ENCODE measurements at regions not wholly inside any gene's neighbourhood (a gene's known extent, or its start where the extent isn't known, plus 50 kb on each side); places are given as distances from the start of the nearest gene placed in this dataset.

DNA sequence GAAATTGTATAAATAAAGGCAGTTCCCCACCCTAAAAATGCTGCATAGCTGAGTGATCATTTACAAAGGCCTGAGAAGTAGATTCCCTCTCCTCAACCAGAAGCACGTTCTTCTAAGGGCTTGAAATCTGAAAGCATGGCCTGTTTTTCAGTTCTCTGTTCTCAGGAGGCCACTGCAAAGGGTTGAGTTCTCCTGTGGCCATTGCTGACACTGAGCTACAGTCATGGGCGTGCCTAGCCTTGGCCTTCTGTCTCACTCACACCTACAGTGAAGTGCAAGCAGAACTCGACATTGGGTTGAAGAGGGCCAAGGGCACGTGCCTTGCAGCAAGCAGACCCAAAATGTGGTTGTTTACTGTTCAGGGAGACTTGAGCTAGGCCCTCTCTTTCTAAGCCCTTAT is 276.6 kb upstream of the VLDLR start:
- DNase-seq (ENCODE audit: low read depth in 4 of 4, low spot score in 2 of 4) = no peak

DNA sequence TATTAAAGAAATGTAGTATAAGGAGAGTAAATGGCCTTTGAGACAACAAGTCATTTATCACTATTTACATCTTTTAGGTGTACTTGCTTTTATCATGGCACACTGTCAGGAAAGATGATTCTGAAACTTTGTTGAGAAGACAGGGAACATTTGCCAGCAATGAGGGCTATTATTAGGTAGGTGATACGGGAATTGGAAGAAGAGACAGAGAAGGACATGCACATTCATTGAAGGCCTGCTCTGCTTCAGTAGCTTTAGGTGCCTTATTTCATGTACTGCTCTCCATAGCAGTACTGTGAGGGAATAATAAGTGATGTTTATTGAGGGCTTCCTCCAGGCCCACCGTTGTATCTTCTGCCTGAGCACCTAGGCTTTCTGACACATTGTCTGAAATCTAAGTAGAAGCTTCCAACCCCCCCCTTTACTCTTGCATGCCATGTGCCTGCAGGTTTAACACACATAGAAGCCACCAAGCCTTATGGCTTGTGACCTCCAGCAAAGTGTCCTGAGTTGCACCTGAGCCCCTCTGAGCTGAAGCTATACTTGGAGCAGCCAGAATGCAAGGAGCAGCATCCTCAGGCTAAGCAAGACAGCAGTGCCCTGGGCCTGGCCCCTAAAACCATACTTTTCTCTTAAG is 275.2 kb upstream of the VLDLR start:
- no peak for DNase-seq (ENCODE audit: low read depth in 4 of 4, low spot score in 2 of 4)

DNA sequence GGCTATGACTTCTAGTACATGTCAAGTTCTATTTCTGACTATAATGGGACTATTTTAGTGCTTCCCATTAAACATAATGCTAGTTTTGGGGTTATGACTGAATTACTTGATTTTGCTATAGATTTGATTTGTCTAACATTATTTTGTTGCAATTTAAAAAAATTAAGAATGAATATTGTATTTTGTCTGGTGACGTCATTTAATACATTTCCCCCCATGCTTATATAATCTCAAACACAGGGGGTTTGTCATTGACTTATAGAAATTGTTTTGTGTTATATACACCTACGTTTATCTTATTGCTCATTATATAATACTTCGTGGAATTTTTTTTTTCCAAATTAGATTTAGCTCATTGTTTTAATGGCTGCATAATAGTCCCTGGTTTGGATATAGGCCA is 270.3 kb upstream of the VLDLR start:
- DNase-seq (ENCODE audit: low read depth in 4 of 4, low spot score in 2 of 4) = no peak

DNA sequence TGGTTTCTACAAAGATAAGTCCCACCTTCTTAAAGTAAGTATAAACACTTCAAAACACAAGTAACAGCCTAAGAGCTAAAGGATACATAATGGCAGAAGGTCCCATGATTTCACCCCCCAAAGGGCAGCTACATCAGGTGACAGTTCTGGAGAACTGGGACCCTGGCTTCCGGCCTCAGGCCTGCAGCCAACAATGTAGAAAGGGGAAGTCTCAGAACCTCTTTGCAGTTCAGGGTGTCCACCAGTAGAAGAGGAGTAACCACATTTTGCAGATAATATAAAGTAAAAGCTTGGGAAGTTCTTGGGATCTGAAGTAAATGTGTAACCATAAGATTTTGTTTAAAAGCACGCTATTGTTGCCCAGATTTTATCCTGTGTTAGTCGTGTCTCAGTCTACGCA is 267.4 kb upstream of the VLDLR start:
- DNase-seq (ENCODE audit: low read depth in 4 of 4, low spot score in 2 of 4) = no peak

DNA sequence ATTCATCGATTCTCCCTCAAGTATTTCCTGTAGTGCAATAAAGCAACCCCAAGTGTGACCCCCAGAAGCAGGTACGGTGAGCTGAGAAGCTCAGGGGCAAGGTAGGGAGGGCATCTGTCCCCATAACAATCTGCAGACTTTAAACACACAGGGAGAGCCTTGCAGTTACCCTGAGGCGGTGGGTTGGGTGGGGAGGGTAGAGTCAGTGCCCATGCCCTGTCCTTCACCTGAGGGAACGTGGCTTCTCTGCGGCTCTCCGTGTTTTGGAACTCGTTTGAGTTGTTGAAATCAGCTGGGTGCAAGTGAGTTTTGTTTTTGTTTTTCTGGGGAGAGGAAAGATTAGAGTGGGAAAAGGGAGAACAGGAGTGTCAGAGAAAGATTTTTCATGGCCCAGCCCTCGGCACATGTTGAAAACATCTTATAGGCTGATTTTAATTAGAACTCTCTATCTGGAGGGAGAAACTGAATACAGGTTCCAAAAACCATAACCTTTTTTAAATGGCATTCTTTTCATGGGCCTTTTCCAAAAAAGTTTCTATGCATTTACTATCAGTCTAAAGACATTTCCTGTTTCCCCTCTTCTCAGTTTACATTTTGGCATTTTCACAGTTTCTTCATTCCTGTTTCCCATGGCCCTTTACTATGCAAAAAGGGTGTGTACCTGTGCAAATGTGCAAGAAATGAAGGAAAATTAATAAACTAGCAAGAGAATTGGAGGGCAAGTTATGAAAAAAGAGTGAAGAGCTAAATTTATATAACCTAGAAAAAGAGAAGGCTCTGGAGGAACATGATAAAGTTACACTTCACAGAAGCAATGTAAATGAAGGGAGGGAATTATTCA is 266.5 kb upstream of the VLDLR start:
- DNase-seq (ENCODE audit: low read depth in 4 of 4, low spot score in 2 of 4) = no peak

DNA sequence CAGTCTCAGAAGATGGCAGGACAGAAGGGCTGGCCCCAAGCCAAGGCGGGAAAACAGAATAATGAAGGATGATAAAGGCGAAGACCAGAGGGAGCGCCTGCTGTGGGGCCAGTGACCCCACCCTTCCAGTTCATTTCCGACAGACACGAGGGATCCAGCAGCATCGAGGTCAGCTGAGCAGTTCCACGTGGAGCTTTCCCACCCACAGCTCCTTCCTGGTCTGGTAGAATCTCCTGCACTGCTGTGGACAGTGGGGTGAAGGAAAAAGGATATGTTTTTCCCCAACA is 265.9 kb upstream of the VLDLR start:
- DNase-seq (ENCODE audit: low read depth in 4 of 4, low spot score in 2 of 4) = no peak

DNA sequence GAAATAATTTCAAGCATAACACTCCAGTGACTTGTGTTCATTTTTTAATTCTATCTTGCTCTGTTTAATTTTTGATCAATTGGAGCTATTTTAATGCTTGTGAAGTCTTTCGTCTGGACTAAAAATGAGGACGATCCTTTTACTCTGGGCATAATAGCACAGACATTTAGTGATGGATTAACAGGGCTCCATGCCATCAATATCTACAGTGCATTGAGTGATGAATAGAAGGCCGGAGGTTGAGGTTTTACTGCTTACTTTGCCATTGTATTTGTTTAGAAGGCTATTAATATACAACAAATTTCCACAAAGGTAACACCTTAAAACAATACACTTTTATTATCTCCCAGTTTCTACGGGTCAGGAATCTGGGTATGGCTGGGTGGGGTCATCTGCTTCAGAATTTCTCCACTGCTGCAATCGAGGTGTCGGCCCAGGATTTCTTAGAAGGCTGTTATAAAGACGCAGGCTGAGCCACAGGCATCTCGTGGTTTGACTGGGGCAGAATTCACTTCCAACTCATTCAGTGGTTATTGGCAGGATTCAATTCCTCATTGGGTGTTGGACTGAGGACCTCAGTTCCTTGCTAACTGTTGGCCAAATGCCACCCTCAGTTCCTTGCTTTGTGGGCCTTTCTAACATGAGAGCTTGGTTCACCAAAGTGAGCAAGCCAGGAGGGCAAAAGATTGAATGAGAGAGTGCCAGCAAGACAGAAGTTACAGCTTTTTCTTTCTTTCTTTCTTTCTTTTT is 265.4 kb upstream of the VLDLR start:
- DNase-seq (ENCODE audit: low read depth in 4 of 4, low spot score in 2 of 4) = no peak

DNA sequence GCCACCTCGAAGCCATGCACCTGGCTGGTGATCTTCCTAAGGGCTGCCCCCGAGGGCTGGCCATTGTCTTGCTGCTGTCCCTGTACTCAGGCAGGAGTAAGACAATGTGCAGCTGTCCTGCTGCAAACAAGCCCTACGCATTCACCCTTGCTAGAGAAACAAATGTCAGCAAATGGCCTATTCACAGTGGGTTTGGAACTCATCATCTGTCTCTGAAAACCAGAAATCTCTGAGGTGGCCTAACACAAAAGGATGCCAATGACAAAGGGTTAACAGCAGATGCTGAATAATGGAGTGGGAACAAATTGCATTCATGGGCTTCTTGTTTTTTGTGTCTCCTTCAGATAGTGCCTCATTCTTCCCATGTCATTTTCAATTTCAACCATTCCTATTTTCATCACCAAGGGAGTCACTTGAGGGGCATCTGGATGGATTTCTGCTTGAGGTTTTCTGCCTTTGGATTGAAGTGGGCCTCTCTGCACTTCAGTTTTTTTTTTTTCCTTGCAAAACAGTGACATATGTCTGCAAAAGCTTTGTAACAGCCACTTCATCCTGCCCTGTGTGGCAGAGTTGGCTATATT is 261.6 kb upstream of the VLDLR start:
- DNase-seq (ENCODE audit: low read depth in 4 of 4, low spot score in 2 of 4) = no peak

DNA sequence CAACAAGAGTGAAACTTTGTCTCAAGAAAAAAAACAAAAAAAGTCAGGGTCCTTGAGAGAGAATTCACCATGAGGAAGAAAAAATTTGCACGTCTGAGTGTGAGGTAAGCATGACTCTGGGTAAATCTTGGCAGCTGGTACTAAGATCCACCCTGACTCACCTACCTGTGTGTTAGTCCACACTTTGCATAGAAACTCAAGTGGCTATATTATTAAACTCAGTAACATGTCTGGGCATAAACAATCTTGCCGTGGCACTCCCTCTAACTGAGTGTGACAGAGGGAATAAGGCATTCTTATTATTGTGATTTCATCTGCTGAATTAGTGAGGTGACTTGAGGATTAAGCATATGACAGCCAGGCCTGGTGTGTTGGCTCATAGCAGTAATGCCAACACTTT is 259.4 kb upstream of the VLDLR start:
- no peak for DNase-seq (ENCODE audit: low read depth in 4 of 4, low spot score in 2 of 4)

DNA sequence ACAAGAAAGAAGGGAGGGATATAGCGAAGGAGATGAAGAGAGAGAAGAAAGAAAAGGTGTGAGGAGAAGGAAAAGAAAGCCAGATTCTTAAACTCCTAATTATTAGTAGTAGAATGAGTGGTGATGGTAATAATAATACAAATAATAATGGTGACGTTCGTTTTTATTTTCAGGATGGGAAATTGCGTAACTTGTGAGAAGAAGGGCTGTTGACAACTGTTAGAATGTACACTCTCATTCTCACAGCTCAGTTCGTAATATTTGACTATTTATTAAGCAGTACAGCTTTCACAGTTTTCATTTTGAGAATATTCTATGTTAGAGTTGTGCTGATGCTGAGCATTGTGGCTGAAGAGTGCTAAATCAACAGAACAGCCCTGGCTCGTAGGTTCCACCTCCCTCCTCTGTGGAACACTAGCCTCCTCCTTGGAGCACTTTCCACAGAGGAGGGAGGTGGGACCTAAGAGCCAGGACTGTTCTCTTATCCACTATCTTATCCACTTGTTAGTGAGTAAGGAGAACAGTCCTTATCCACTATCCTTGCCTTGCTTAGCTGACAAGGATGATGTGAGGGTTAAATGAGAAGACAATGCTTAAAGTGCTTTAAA is 258.3 kb upstream of the VLDLR start:
- DNase-seq (ENCODE audit: low read depth in 4 of 4, low spot score in 2 of 4) = no peak

DNA sequence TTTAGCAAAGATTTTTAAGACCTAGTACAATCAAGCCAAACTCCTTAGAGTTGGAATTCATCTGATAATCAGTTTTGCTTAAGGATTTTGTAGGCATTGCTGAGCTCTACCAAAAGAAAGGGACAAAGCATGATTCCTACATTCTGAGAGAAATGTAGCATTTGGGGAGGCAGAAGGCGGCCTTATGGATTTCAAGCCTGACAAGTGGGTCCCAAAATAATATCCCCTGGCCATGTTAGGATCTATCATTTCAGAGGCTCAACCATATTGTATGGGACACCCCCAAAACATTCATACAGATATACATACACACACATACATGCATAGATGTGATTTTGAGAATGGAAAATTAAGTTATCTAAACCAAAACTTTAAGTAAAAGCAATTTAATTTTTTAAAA is 257.8 kb upstream of the VLDLR start:
- no peak for DNase-seq (ENCODE audit: low read depth in 4 of 4, low spot score in 2 of 4)

DNA sequence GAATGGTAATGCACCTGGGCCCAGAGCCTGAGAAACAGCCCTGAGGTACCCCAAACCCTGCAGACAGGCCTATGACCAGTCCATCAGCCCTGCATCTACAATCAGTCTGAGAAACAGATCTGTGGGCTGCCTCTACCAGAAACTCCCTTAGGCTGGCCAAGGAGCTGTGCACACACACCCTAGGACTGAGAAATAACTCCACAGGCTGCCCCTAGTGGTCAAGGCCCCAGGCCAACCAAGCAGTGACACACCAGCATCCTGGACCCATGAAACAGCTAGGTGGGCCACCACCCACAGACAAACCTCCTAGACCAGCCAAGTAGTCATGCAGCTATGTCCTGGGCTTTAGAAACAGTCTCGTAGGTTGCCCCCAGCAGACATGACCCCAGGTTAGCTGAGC is 253.6 kb upstream of the VLDLR start:
- DNase-seq (ENCODE audit: low read depth in 4 of 4, low spot score in 2 of 4) = no peak

DNA sequence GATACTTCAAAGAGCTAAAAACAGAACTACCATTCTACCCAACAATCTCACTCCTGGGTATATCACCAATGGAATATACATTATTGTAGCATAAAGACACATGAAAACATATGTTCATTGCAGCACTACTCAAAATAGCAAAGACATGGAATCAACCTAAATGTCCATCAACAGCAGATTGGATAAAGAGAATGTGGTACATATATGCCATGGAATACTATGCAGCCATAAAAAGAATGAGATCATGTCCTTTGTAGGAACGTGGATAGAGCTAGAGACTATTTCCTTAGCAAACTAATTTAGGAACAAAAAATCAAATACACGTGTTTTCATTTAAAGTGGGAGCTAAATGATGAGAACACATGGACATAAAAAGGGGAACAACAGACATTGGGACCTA is 247.9 kb upstream of the VLDLR start:
- no peak for DNase-seq (ENCODE audit: low read depth in 4 of 4, low spot score in 2 of 4)

DNA sequence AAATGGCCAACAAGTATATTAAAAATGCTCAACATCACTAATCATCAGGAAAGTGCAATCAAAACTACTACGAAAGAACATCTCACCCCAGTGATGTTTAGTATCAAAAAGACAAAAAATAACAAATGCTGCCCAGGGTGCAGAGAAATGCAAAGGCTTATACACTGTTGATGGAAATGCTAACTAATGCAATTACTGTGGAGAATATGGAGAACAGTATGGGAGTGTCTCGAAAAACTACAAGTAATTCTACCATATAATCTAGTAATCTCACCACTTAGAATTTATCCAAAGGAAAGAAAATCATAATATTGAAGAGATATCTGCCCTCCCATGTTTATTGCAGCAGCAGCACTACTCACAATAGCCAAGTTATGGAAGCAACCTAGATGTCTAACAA is 246.5 kb upstream of the VLDLR start:
- DNase-seq (ENCODE audit: low read depth in 4 of 4, low spot score in 2 of 4) = no peak

DNA sequence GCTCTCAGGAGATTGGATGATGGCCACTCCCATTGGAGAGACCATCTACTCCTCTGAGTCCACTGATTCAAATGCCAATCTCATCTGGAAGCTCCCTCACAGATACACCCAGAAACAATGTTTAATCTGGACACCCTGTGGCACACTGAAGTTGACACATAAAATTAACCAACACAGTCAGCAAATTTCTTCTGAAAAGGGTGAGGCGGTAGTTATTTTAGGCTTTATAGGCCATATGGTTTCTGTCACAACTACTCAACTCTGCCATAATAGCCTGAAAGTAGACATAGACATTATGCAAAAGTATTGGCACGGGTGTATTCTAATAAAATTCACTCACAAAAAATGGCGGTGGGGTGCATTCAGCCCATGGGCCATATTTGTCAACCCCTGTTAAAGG is 244.5 kb upstream of the VLDLR start:
- no peak for DNase-seq (ENCODE audit: low read depth in 4 of 4, low spot score in 2 of 4)

DNA sequence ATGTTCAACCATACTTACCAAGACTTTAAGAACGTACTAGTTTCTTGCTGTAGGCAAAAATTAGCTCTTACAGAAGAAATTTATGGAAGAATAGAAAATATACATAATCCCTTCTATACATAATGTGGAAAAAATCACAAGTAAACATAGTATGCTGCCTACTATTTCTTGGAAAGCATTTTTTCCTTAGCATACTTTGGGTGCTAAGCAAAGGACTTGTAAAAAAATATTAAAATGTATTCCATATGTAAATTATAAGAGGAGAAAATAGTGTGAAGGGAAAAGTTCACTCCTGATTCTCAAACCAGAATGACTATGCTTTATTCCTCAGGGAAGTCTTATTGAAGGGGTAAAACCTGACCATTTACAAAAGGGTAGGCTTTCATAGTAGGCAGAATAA is 243.8 kb upstream of the VLDLR start:
- DNase-seq (ENCODE audit: low read depth in 4 of 4, low spot score in 2 of 4) = no peak

DNA sequence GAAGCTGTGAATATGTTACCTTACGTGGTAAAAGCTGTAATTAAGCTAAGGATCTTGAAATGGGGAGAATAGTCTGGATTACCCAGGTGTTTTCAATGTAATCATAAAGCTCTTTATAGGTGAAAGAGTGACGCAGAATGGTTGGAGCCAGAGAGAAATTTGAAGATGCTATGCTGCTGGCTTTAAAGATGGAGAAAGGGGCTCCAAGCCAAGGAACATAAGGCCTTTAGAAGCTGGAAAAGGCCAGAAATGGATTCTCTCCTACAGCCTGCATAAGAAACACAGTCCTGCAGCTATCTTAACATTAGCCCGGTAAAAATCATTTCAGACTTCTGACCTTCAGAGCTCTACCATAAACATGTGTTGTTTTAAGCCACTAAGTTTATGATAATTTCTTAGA is 243.3 kb upstream of the VLDLR start:
- no peak for DNase-seq (ENCODE audit: low read depth in 4 of 4, low spot score in 2 of 4)

DNA sequence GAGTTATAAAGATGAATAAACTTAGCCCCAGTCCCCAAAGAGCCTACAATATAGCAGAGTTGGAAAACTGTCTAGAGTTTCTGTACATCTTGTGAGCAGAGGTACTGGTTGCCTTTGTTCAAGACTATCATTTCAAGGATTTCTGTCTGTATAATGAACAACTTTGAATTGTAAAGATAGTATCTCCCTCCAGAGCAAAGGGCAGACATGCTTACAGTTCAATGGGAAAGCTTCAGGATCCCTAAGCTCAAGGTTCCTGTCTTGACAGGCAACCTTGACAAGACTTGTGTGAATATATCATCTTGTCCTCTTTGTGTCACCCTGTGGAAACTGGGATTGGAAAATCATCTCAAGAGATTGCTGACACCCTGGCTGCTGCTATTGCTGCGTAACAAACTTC is 242.8 kb upstream of the VLDLR start:
- DNase-seq (ENCODE audit: low read depth in 4 of 4, low spot score in 2 of 4) = no peak

DNA sequence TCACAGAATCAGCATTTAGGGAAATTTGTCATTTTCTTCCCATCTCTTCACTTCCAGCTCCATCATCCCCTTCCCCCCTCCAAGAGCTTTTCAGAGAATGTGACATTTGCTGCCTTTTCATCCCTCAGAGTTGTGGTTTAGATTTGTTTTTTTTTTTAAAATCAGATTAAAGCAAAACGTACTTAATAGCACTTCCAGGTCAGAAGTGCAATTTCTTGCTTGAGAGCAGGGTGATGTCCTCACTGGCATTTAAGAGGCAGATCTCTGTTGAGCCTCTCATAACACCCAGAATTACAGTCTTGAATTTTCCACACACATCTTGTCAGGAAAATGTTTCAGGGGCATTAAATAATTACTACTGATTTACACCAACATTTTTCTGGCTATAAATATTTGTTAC is 236.8 kb upstream of the VLDLR start:
- no peak for DNase-seq (ENCODE audit: low read depth in 4 of 4, low spot score in 2 of 4)

DNA sequence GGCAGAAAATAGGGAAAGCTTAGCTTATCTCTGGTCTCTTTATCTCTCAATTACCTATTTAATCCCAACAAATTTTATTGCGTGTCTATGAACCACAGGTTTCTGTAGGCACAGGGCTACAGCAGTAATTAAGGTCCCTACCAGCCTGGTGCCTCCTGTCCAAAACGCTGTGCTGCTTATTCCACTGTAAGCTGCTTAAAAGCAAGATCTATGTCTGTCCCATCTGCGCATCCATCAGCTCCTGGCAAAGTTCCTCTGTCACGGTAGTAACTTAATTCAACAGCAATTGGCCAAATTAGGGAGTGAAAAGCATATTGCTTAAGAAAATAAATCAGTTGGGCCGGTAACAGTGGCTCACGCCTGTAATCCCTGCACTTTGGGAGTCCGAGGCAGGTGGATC is 235.8 kb upstream of the VLDLR start:
- no peak for DNase-seq (ENCODE audit: low read depth in 4 of 4, low spot score in 2 of 4)

DNA sequence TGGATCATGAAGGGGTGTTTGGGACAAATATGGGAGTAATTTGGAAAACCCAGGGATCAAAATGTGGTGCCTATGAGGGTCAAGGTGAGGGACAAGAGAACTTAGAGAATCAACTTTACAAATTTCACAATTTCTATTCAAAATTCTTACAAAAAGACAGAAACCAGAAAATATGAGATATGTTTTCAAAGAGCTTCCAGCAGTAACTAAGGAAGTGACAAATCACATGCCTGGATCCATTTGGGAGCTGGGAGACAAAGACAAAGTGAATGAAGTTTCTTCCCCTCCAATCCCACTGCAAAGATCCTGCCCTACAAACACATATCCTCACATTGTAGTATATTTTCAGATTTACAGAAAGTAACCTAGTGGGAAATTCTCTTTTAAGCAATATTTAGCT is 235.0 kb upstream of the VLDLR start:
- DNase-seq (ENCODE audit: low read depth in 4 of 4, low spot score in 2 of 4) = no peak
